ENCODE measurements at regions not wholly inside any gene's neighbourhood (a gene's known extent, or its start where the extent isn't known, plus 50 kb on each side); places are given as distances from the start of the nearest gene placed in this dataset.

DNA sequence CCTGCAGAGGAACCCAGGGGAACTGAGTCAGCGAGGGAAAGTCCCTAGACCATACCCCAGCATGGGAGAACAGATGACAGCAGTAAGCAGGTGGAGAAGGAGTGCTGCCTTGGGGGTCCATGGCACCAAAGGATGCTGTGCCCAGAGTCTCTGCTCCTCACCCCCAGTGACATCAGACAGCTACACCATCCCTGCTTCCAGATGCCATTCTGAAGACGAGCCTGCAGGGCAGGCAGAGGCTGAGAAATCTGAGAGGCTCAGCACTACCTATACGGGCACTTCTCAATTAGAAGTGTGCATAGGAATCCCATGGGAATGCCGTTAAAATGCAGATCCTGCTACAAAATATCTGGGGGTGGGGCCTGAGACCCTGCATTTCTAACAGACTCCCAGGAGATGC lies 211.3 kb upstream of the NSMCE3 start:
- no peak for DNase-seq

- DNase-seq, result no peak
These were observed 210.7 kb upstream of the NSMCE3 start for GRCh38 chr15:29480278-29480677.

DNA sequence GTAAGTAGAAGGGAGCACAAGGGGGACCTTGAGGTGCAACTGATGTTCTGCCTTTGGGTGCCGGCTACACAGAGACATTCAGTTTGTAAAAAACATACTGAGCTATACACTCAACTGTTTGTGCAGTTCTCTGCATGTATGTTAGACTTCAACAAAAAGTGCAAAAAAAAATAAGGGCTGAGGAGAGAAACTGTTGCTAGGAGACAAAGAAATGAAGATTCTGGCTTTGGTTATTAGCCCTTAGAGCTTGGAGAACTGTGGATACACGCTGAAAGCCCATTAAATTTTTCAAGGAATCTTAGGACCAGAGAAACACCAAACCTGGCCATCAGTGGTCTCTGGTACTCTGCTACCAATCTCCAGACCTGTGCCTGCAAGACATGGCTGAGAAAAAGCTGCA lies 207.6 kb upstream of the NSMCE3 start:
- no peak for DNase-seq

GRCh38 chr15:29476503-29477080 lies 207.0 kb upstream of the NSMCE3 start:
- no peak for DNase-seq

- no peak for DNase-seq
These were observed 205.5 kb upstream of the NSMCE3 start for GRCh38 chr15:29475096-29475495.

- no peak for DNase-seq
These were observed 204.0 kb upstream of the NSMCE3 start for GRCh38 chr15:29473621-29474105.

DNA sequence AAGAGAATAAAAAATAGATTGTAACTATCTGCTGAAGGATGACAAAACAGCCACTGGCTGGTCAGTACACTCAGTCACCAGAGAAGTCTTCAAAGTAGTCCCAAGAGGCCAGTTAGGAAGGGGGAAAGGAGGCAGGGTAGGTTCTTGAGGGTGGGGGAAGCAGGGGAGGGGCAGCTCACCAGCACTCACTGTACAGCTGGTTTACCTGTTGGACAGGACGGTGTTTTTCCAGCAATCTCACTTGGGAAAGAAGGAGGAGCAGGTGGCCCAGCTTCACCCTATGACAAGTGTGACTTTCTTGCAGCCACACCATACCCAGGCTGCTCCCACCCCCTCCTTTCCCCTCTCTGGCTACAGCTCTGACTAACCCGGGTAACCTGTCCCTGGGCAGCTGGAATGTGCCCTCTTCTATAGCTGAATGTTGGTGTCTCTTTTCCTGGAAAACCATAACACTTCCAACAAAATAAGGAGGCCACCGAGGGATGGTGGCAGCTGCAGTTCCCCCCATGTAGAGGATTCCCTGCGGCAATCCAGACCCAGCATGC lies 203.4 kb upstream of the NSMCE3 start:
- DNase-seq, result no peak

GRCh38 chr15:29471757-29472156 lies 202.1 kb upstream of the NSMCE3 start:
- no peak for DNase-seq

GRCh38 chr15:29471306-29471705 lies 201.7 kb upstream of the NSMCE3 start:
- no peak for DNase-seq

DNA sequence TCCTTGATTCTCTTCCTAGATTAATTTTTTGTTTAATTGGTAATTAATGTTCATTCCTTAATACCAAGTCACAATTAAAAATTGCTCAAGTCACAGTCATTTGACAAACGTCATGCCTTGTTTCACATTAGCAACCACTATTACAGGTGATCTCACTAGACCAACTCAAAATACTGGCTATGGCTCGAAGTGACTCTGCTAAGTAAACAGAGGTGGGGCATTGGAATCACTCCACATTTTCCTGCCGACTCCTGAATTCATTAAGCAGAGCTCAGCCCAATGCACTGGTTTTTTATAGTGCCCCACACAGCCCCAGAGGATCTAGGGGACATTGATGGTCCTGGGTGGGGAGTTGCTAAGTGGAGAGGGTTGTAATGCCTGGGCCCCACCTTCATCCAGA lies 201.2 kb upstream of the NSMCE3 start:
- no peak for DNase-seq

DNA sequence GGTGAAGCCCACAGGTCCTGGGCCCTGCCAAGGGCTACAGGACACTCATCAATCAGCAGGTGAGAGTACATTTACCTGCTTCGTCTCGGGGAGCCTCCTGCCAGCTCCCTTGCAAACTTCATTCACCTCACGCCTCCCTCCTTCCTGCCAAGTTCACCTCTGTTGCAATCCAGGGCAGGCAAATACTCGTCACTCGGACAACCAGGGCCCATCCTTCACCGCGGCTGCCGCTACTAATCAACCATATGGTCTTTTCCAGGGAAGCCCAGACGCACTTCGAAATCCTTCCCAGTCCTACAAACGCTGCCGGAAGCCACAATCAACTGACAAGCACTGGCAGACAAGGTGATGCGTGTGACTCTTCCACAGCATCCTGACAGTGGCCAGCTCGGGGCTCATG lies 200.7 kb upstream of the NSMCE3 start:
- DNase-seq, result no peak

GRCh38 chr15:29468899-29469298 lies 199.3 kb upstream of the NSMCE3 start:
- DNase-seq, result no peak

DNA sequence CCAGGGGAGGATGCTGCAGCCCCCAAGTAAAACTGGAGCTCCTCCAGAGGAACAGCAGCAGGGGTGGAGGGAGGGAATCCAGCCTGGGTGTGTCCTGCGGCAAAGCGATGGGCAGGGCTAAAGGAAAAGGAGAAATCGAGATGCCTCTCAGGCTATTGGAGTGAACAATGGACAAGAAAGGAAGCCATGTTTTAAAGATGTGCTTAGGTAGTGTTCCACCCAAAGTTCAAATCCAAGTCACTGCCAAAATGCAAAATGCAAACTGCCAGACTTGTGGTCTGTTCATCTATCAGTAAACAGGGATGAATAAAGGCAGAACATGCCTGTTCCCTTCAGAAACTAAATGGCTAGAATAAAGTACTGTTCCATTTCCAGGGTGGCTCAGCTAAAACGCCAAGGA lies 197.5 kb upstream of the NSMCE3 start:
- DNase-seq, result no peak

- no peak for DNase-seq
These were observed 196.7 kb upstream of the NSMCE3 start for GRCh38 chr15:29466292-29466691.

- DNase-seq, result no peak
These were observed 196.2 kb upstream of the NSMCE3 start for GRCh38 chr15:29465816-29466215.

DNA sequence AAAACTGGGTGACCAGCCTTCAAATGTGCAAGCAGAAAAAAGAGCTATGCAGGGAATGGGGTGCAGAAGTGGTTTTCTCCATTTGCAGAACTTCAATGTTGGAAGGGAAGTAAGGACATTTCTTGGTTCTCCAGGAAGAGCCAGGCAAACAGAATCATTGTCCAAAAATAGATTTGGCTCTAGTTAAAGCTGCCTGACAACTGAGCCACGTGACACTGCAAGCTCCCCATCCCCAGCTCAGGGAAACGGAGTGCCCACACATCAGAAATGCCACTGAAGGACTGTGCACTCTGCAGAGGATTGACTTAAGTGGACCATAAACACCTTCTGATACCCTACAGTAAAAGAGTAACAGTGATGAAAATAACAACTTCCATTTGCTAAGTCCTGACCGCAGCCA lies 195.6 kb upstream of the NSMCE3 start:
- DNase-seq, result no peak

GRCh38 chr15:29461877-29462276 lies 192.3 kb upstream of the NSMCE3 start:
- DNase-seq, result no peak

- no peak for DNase-seq
These were observed 188.7 kb upstream of the NSMCE3 start for GRCh38 chr15:29458361-29458760.

GRCh38 chr15:29457729-29458128 lies 188.1 kb upstream of the NSMCE3 start:
- DNase-seq, result no peak

- no peak for DNase-seq
These were observed 187.3 kb upstream of the NSMCE3 start for GRCh38 chr15:29456964-29457363.

DNA sequence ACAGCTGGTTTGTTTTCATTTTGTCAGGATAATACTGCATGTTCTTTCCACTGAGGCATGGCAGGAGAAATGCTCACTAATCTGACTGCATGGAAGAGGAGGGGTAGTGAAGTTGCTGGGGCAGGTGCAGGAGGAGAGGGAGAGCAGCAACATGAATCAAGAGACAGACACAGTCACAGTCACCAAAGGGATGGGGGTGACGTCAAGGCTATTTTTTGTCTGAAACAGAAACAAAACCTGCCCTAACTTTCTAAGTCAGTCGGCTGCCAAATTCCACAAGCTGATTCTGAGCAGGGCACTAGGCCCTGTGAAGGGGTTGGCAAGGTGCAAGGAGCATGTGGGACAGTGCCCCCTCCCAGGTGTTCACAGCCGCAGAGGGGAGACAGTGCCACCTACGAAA lies 186.6 kb upstream of the NSMCE3 start:
- no peak for DNase-seq

GRCh38 chr15:29455530-29455929 lies 185.9 kb upstream of the NSMCE3 start:
- no peak for DNase-seq

DNA sequence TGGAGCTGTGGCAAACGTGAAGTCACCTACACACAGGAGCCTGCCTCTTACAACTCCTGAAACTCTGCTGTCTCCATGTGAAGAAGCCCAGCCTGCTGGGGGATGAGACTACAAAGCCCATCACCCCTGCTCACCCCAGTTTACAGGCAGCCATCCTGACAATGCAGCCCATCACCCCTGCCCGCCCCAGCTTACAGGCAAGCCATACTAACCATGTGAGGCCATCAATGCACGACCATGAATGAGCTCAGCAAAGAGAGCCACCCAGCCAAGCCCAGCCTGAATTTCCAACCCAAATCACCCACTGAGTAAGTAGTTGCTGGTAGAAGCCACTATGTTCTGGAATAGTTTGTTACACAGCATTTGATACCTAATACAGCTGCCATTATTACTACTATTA lies 185.4 kb upstream of the NSMCE3 start:
- DNase-seq, result no peak

GRCh38 chr15:29454506-29454905 lies 184.9 kb upstream of the NSMCE3 start:
- no peak for DNase-seq

All from NCI-H2081 treated with DMSO at 0.1 percent for 48 hours (cell line).